ENCODE measurements at regions not wholly inside any gene's neighbourhood (a gene's known extent, or its start where the extent isn't known, plus 50 kb on each side); places are given as distances from the start of the nearest gene placed in this dataset.

DNA sequence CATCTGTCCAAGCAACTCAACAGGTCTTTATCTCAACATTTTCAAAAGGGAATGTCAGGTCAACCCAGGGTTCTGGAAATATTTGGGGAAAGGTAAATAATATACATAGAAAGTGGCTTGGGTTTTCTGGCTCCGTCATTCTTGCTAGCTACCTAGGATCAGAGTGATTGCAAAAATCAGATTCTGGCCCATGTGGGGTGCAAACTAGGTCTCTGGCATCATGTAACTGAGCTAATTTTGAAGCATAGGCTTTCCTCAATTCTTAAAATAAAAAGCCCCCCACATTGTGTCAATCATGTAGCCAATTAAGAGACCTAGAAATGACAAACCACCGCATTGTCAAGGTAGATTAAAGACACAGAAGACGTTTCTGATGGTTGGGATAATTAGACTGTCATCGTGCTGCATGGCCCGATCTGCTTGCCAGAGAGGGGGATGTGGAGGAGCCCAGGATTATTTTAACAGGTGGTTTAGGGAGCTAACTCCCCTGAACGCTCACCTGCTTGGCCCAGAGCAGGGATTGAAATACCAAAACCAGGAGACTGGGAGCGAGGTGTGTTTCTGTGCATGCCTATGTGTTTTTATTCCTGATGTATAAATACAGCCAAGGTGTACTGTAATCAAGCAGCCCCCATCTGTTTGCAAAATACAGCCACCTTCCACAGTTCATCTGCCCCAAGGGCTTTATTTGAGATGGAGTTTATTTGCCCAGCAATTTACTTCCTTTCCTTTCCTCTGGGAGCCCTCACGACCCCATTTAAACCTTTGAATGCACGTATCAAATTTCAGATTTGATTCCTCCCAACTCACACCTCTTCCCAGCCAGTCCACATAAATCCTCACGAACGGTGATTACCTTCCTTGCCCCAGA is 189.5 kb downstream of the TTC8 start:
- Mint-ChIP-seq H3K9me3 (no peaks in the 10 kb centered on the region), H3K27me3 (peaks cover 24 to 44% of the 10 kb centered on the region in 2 donors), H3K4me3 (no peak overlapping the region), H3K4me1 (ENCODE audit: low read depth in 2 of 2) (peaks cover 3 to 4% of the 10 kb centered on the region in 2 donors), H3K27ac (no peak overlapping the region), H3K36me3 (no peaks in the 10 kb centered on the region)
- DNase-seq (ENCODE audit: low spot score) (no peak), ATAC-seq (no peak)

DNA sequence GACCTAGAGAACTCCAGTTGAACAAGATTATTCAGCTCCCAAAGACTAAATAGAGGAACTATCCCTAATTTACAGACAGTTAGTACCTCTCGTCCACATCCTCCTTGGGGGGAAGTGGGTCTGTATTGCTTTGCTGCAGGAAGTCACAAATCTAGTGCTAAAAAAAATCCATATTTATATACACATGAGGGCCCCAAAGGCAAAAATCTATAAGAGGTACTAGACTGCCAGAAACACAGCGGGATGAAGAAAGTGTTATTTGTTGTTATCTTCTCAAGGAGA is 190.1 kb downstream of the TTC8 start:
- no peak for ATAC-seq
- DNase-seq (ENCODE audit: low spot score), result no peak
- Mint-ChIP-seq H3K4me3 (no peak overlapping the region), H3K4me1 (ENCODE audit: low read depth in 2 of 2) (peaks cover 3 to 4% of the 10 kb centered on the region in 2 donors), H3K36me3 (no peaks in the 10 kb centered on the region), H3K27ac (no peak overlapping the region), H3K27me3 (peaks cover 24 to 44% of the 10 kb centered on the region in 2 donors), H3K9me3 (no peaks in the 10 kb centered on the region)

DNA sequence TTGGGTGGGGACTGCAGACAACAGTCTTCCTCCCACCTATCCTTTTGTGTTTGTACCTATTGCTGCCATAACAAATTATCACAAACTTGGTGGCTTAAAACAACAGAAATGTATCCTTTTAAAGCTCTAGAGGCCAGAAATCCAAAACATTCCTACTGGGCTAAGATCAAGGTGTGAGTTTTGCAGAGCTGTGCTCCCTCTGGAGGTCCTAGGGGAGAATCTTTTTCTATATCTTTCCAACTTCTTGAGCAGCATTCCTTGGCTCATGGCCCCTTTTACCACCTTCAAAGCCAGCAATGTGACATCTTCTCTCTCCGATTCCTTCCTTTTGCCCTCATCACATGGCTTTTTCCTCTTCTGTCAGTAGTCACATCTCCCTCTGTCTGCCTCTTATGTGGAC is 190.6 kb downstream of the TTC8 start:
- ATAC-seq (no peak), DNase-seq (ENCODE audit: low spot score) (no peak)
- Mint-ChIP-seq H3K4me3 (no peak overlapping the region), H3K36me3 (no peaks in the 10 kb centered on the region), H3K9me3 (no peaks in the 10 kb centered on the region), H3K4me1 (ENCODE audit: low read depth in 2 of 2) (peaks cover 3 to 4% of the 10 kb centered on the region in 2 donors), H3K27ac (no peak overlapping the region), H3K27me3 (peaks cover 24 to 43% of the 10 kb centered on the region in 2 donors)

DNA sequence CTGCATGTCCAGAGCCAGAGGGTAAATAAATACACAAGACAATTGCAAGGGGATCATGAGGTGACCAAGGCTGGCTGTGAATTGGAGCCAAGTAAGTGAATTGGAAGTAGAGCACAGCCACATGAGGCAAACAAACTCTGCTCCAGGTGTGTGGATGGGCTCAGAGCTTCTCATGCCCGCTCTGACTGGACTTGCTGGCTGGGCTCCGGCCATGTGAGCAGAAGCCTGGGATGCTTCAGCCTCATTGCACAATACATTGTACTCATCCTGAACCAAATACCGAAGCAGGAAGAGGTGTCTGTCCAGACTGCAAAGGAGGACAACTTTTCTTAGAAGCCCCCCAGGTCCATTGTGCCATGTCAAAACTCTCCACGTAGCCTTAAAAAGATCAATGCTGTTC is 193.0 kb downstream of the TTC8 start:
- Mint-ChIP-seq H3K4me1 (ENCODE audit: low read depth in 2 of 2) (peaks cover 3 to 4% of the 10 kb centered on the region in 2 donors), H3K27ac (no peak overlapping the region), H3K36me3 (no peaks in the 10 kb centered on the region), H3K4me3 (no peak overlapping the region), H3K9me3 (no peaks in the 10 kb centered on the region), H3K27me3 (peaks cover 21 to 36% of the 10 kb centered on the region in 2 donors)
- ATAC-seq (no peak), DNase-seq (ENCODE audit: low spot score) (no peak)

DNA sequence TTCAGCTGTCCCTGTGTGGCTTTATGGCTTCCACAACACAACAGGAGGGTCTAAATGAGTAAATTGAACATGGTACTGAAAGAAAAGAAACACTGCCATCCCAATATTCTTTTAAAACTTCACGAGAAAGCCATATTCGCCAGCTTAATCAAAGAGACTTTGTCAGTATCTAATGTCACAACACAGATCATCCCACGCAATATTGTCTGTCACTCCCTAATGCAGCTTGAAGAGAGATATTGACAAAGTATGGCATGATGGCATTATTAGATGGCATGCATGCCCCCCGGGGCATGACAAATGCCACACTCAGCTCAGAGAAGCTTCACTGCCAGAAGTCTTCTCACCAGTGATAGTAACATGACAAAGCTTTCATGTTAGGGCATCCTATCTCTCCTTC is 197.8 kb downstream of the TTC8 start:
- H3K4me1 Mint-ChIP-seq (ENCODE audit: low read depth in 2 of 2), result no peaks in the 10 kb centered on the region
- H3K9me3 Mint-ChIP-seq, result no peaks in the 10 kb centered on the region
- H3K4me3 Mint-ChIP-seq, result no peak overlapping the region

DNA sequence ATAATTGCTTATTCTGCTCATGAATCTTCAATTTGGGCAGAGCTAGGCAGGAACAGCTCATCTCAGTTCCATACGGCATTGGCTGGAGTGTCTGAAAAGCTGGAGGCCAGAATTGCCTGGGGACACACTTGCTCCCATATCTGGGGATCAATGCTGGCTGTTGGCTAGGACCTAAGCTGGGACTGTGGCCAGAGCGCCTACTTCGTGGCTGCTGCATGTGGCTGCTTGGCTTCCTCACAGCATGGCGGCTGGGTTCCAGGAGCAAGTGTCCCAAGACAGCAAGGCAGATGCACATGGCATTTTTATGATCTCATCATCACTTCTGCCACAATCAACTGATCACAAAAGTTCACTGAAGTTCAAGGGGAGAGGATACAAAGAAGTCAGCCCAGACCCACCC is 200.2 kb downstream of the TTC8 start:
- Mint-ChIP-seq H3K4me3 (no peak overlapping the region), H3K4me1 (ENCODE audit: low read depth in 2 of 2) (no peaks in the 10 kb centered on the region), H3K9me3 (no peaks in the 10 kb centered on the region), H3K27ac (no peak overlapping the region), H3K27me3 (peaks cover 39 to 57% of the 10 kb centered on the region in 2 donors), H3K36me3 (no peaks in the 10 kb centered on the region)
- no peak for ATAC-seq
- no peak for DNase-seq (ENCODE audit: low spot score)

More for the DNA sequence above, 197.8 kb downstream of the TTC8 start:
- Mint-ChIP-seq H3K27me3 (peaks cover 26 to 40% of the 10 kb centered on the region in 2 donors), H3K27ac (no peak overlapping the region), H3K36me3 (no peaks in the 10 kb centered on the region)
- DNase-seq (ENCODE audit: low spot score), result no peak
- no peak for ATAC-seq

DNA sequence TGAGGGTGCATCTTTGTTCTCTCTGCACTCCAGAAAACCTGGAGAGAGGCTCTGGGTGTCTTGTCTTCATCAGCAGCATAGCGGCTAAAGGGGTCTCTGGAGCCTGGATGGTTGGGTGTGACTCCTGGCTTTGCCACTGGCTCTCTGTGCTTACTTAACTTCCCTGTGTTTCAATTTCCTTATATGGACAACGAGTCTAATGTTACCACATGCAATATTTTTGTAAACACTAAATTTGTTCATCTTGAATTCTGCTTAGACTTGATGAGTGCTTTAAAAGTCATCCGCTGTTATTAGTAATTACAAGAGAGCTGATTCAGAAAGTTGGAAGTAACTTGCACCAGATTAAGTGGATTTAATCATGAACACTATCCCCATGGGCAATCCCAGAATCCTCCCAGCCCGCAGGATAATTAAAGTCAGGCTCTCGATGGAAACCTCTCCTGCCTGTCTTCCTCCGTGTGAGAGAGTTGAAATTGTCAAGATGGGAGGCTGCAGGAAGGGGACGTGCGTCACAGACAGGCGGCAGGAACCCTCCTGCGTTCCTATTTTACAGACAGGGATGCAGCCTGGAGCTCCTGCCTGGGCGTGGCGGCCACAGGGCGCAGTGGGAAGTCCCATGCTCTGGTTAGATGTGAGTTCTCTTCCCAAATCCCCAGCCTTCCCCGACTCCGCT is 201.2 kb downstream of the TTC8 start:
- H3K9me3 Mint-ChIP-seq, result no peaks in the 10 kb centered on the region
- H3K4me3 Mint-ChIP-seq, result no peak overlapping the region
- no peaks in the 10 kb centered on the region for H3K4me1 Mint-ChIP-seq (ENCODE audit: low read depth in 2 of 2)
- peaks cover 49 to 68% of the 10 kb centered on the region in 2 donors for H3K27me3 Mint-ChIP-seq
- no peaks in the 10 kb centered on the region for H3K36me3 Mint-ChIP-seq
- ATAC-seq, result no peak
- no peak overlapping the region for H3K27ac Mint-ChIP-seq
- DNase-seq (ENCODE audit: low spot score), result no peak

DNA sequence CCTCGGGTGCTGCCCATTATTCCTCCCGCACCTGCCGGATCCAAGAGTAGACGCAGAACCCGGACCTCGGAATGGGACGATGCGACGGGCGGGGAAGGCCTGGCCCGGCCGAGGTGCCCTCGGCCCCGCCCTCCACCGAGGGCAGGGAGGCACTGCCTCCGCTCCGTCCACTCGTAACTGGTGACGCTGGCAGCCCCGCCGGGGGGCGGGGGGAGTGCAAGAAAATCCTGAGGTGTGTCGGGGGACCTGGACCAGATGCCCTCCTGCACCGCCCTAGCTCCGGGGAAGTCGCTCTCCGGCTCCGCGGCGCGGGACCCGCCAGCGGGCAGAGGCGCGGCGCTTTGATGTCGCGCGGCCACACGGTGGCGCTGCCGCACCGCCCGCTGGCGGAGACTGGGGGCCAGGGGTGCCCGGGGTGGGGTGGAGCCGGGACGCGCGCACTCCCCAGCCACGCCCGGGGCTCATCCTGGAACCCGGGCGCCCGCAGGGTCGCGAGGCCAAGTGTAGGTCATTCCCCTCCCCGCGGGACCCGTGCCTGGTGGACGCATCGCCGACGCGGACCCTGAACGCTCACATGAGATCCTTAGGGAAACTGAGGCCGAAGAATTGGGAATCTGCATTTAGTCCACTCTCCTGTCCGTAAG is 202.8 kb downstream of the TTC8 start:
- peaks cover 46 to 60% of the 10 kb centered on the region in 2 donors for H3K27me3 Mint-ChIP-seq
- DNase-seq (ENCODE audit: low spot score) (no peak), ATAC-seq (peak; percentile 90 to 91)
- no peak overlapping the region for H3K27ac Mint-ChIP-seq
- H3K4me1 Mint-ChIP-seq (ENCODE audit: low read depth in 2 of 2), result no peaks in the 10 kb centered on the region
- no peaks in the 10 kb centered on the region for H3K9me3 Mint-ChIP-seq
- H3K4me3 Mint-ChIP-seq, result peak overlapping the region; percentile 54
- H3K36me3 Mint-ChIP-seq, result no peaks in the 10 kb centered on the region

DNA sequence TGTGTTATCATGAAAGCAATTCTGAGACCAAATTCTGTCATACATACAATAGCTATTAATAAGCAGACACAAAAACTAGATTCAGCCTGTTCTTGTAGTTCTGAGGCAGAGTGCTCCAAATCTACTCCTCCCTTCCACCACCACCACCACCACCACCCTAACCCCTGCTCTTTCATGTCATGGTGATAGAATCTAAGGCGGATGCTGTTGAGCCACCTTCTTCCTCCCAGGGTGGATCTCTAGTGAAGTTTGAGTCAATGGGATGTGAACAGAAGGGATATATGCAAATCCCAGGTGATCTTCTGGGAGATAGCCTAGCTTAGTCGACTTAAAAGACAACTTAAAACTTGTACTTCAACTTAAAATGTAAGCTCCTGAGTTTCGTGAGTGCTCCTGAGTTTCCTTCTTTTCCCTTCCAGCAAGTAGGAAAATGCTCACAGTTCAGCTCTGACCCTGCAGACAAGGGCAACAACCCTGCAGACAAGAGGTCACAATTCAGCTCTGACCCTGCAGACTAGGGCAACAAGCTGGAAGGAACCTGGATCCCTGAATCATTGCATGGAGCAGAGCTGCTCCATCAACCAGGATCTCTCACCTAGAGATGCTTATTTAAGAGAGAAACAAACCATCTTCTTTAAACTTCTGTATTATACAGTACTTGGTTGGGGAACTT is 204.1 kb downstream of the TTC8 start:
- no peaks in the 10 kb centered on the region for H3K9me3 Mint-ChIP-seq
- DNase-seq (ENCODE audit: low spot score) (no peak), ATAC-seq (no peak)
- H3K36me3 Mint-ChIP-seq, result no peaks in the 10 kb centered on the region
- peak overlapping the region; percentile 54 for H3K4me3 Mint-ChIP-seq
- H3K27me3 Mint-ChIP-seq, result peaks cover 41 to 55% of the 10 kb centered on the region in 2 donors
- no peaks in the 10 kb centered on the region for H3K4me1 Mint-ChIP-seq (ENCODE audit: low read depth in 2 of 2)
- no peak overlapping the region for H3K27ac Mint-ChIP-seq

DNA sequence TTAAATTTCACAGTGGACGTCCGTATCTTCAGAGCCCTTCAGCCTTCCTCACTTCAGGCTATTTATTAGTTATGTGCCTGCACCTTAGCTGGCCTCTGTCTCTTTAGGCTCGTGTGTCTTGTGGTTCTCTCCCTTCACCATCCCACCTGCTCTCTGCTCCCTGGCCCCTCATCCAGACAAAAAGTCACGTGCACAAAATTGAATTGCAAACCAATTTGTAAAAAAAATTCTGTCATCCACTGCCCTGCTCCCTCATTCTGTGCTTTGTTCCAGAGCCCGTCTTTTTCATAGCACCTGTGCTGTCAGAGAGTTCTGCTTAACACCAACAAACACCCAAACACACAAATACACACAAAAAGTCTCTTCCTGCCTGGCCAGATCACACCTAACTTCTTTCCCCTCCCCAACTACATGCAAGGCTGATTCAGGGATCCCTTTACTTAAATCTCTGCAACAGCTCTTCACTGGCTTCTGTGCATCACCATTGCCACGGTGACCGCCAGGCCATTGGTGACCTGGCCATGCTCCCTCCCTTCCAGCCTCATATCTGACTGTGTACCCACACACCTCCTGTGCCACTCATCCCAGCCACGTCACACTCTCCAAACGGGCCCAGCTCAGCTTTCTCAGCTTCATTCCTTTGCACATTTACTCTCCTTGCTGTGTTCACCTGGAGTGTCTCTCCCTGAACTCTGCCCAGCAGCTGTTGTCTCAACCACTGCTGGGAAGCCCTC is 205.7 kb downstream of the TTC8 start:
- DNase-seq (ENCODE audit: low spot score), result no peak
- Mint-ChIP-seq H3K27ac (no peak overlapping the region), H3K4me1 (ENCODE audit: low read depth in 2 of 2) (no peaks in the 10 kb centered on the region), H3K4me3 (no peak overlapping the region), H3K36me3 (no peaks in the 10 kb centered on the region), H3K27me3 (peaks cover 35 to 42% of the 10 kb centered on the region in 2 donors), H3K9me3 (no peaks in the 10 kb centered on the region)
- ATAC-seq, result no peak

DNA sequence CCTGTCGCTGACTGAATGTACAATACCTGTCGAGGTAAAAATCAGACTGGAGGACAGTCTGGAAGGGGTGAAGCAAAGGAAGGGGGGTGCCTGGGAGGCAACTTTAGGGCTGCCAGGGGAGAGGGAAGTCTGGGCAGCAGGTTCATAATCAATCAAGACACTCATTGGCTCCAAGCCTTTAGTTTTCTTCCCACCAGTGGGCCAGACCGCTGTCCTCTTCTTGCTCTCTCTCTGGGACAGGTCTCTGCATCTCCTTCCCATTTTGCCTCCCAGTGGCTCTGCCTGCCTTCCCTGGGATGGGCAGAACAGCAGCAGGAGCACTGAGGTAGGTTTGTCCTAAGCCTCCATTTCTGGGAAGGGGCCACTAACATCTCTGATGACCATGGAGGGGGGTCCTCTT is 206.5 kb downstream of the TTC8 start:
- Mint-ChIP-seq H3K36me3 (no peaks in the 10 kb centered on the region), H3K27me3 (peaks cover 38 to 47% of the 10 kb centered on the region in 2 donors), H3K4me3 (no peak overlapping the region), H3K9me3 (no peaks in the 10 kb centered on the region), H3K4me1 (ENCODE audit: low read depth in 2 of 2) (no peaks in the 10 kb centered on the region), H3K27ac (no peak overlapping the region)
- DNase-seq (ENCODE audit: low spot score) (no peak), ATAC-seq (no peak)

DNA sequence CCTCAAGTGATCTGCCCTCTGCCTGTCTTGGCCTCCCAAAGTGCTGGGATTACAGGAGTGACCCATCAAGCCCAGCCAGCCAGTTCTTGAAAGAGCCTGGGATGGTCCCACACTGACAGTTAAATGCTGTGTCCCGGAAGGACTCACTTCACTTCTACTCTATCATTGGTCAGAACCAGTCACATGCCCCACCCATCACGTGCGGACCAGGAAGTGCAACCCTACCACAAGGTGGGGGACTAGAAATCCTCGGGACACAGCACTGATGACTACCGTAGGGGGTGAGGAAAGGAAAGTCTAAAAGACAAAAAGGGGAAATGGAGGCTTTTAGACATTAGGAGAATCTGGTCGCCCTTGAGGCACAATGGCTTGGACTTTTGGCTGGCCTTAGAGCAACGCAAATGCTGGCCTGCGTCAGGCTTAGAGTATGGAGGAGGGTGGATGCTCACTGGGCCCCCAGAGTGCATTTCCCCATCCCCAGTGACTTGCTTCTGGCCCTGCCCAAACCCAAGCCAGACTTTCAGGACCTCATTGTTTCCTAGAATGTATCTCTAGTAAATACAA is 207.7 kb downstream of the TTC8 start:
- H3K4me1 Mint-ChIP-seq (ENCODE audit: low read depth in 2 of 2), result no peaks in the 10 kb centered on the region

DNA sequence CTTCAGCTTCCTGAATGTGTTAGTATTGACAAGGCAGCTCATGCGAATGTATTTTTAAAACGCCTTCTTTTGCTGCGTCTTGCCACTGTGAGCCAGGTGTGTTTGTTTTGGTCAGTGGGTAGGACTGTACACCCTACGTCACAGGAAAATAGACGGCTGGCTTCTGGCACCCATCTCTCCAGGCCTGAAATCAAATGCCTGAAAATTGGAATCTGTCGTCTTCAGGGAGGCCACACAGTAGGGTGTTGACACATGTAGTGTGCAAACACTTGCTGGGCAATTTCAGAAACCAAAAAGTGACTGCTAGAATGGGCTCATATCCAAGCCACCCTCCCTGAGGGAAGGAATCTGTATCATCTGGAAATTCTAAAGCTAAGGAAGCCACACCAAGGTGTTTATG is 209.3 kb downstream of the TTC8 start:
- no peak overlapping the region for H3K4me3 Mint-ChIP-seq
- H3K9me3 Mint-ChIP-seq, result no peaks in the 10 kb centered on the region
- H3K27me3 Mint-ChIP-seq, result peaks cover 44 to 52% of the 10 kb centered on the region in 2 donors
- H3K36me3 Mint-ChIP-seq, result no peaks in the 10 kb centered on the region
- no peak for ATAC-seq
- H3K4me1 Mint-ChIP-seq (ENCODE audit: low read depth in 2 of 2), result no peaks in the 10 kb centered on the region
- no peak for DNase-seq (ENCODE audit: low spot score)
- H3K27ac Mint-ChIP-seq, result no peak overlapping the region

More for the DNA sequence above, 207.7 kb downstream of the TTC8 start:
- no peak overlapping the region for H3K27ac Mint-ChIP-seq
- H3K4me3 Mint-ChIP-seq, result no peak overlapping the region
- H3K36me3 Mint-ChIP-seq, result no peaks in the 10 kb centered on the region
- no peak for ATAC-seq
- H3K27me3 Mint-ChIP-seq, result peaks cover 43 to 53% of the 10 kb centered on the region in 2 donors
- no peaks in the 10 kb centered on the region for H3K9me3 Mint-ChIP-seq
- DNase-seq (ENCODE audit: low spot score), result no peak

Data from natural killer cell treated with Interleukin-12 subunit alpha and Interleukin-12 subunit beta and Interleukin-15 and Interleukin-18, amount 100 ng/mL, for 72 hours (primary cell).